DOHH2 (cell line): ENCODE measurements at regions not wholly inside any gene's neighbourhood (a gene's known extent, or its start where the extent isn't known, plus 50 kb on each side); places are given as distances from the start of the nearest gene placed in this dataset.
"Not testable (repeated sequence)": the region's sequence is repeated elsewhere in the genome, so short reads cannot be mapped to it uniquely, and the experiment has no call there.

Experiments
- H3F3A ChIP-seq: fragments of 200-600 bp; sonication (generic), shearing (Covaris generic); 2 replicates; pipeline ENCODE4 v1.6.0; 2016; ENCODE audit warnings: antibody characterized with exemption, mild to moderate bottlenecking; ENCODE audit not compliant: control insufficient read depth, insufficient read depth
- H3K27ac ChIP-seq: fragments of 200-600 bp; sonication (generic); 2 replicates; pipeline ENCODE4 v1.5.1; 2014; ENCODE audit warnings: low read depth, mild to moderate bottlenecking, low read length, moderate library complexity
- H3K27me3 ChIP-seq: fragments of 200-600 bp; sonication (generic); 2 replicates; pipeline ENCODE4 v1.6.1; 2014; ENCODE audit warnings: mild to moderate bottlenecking, low read length, mixed read lengths; ENCODE audit not compliant: control insufficient read depth
- H3K36me3 ChIP-seq: fragments of 200-600 bp; sonication (generic); 2 replicates; pipeline ENCODE4 v1.6.1; 2014; ENCODE audit warnings: mild to moderate bottlenecking, low read length, moderate library complexity, mixed read lengths; ENCODE audit not compliant: control insufficient read depth
- H3K4me1 ChIP-seq: fragments of 200-600 bp; sonication (generic); 2 replicates; pipeline ENCODE4 v1.6.1; 2014; ENCODE audit warnings: mild to moderate bottlenecking, low read length, mixed read lengths; ENCODE audit not compliant: control insufficient read depth
- H3K4me2 ChIP-seq: fragments of 200-600 bp; sonication (generic); 2 replicates; pipeline ENCODE4 v1.6.0; 2014; ENCODE audit warnings: mild to moderate bottlenecking, low read length, moderate library complexity
- H3K4me3 ChIP-seq: fragments of 200-600 bp; sonication (generic); 2 replicates; pipeline ENCODE4 v1.5.1; 2014; ENCODE audit warnings: mild to moderate bottlenecking, low read length, mixed read lengths
- H3K79me2 ChIP-seq: fragments of 200-600 bp; sonication (generic); 2 replicates; pipeline ENCODE4 v1.6.1; 2014; ENCODE audit warnings: mild to moderate bottlenecking, low read length, mixed read lengths; ENCODE audit not compliant: control insufficient read depth
- H3K9me2 ChIP-seq: fragments of 200-600 bp; sonication (generic); replicated peaks from 2 replicates; pipeline ENCODE4 v1.6.1; 2014; ENCODE audit warnings: mild to moderate bottlenecking, low read length, mixed read lengths; ENCODE audit not compliant: control insufficient read depth
- H3K9me3 ChIP-seq: fragments of 200-600 bp; sonication (generic); 2 replicates; pipeline ENCODE4 v1.6.1; 2014; ENCODE audit warnings: antibody characterized with exemption, low read length, mixed read lengths; ENCODE audit not compliant: control insufficient read depth, insufficient read depth
- H4K20me1 ChIP-seq: fragments of 200-600 bp; sonication (generic); 2 replicates; pipeline ENCODE4 v1.6.0; 2014; ENCODE audit warnings: low read depth, mild to moderate bottlenecking, antibody characterized with exemption, low read length, moderate library complexity; ENCODE audit not compliant: control insufficient read depth, insufficient read depth
- EZH2phosphoT487 ChIP-seq: fragments of 200-600 bp; sonication (generic); IDR thresholded peaks from 2 replicates; pipeline ENCODE4 v1.6.1; 2017; ENCODE audit warnings: borderline replicate concordance, mild to moderate bottlenecking, antibody characterized with exemption, low read length, moderate library complexity, mixed read lengths
- TF ChIP-seq, protein P1 (sequence below): fragments of 200-600 bp; sonication (generic); IDR thresholded peaks from one replicate; pipeline ENCODE4 v1.5.1; 2014; ENCODE audit warnings: antibody characterized with exemption, mild to moderate bottlenecking, low read depth, low read length; ENCODE audit not compliant: poor library complexity, severe bottlenecking

- H3F3A ChIP-seq: no peaks in the 10 kb centered on the region
- H3K27ac ChIP-seq: no peak overlapping the region
- H3K36me3 ChIP-seq: no peaks in the 10 kb centered on the region
- no peaks in the 10 kb centered on the region for H3K9me2 ChIP-seq
- no peak overlapping the region for H3K4me2 ChIP-seq
- no peaks in the 10 kb centered on the region for H3K27me3 ChIP-seq
- H3K79me2 ChIP-seq: no peaks in the 10 kb centered on the region
- TF ChIP-seq, protein P1, sequence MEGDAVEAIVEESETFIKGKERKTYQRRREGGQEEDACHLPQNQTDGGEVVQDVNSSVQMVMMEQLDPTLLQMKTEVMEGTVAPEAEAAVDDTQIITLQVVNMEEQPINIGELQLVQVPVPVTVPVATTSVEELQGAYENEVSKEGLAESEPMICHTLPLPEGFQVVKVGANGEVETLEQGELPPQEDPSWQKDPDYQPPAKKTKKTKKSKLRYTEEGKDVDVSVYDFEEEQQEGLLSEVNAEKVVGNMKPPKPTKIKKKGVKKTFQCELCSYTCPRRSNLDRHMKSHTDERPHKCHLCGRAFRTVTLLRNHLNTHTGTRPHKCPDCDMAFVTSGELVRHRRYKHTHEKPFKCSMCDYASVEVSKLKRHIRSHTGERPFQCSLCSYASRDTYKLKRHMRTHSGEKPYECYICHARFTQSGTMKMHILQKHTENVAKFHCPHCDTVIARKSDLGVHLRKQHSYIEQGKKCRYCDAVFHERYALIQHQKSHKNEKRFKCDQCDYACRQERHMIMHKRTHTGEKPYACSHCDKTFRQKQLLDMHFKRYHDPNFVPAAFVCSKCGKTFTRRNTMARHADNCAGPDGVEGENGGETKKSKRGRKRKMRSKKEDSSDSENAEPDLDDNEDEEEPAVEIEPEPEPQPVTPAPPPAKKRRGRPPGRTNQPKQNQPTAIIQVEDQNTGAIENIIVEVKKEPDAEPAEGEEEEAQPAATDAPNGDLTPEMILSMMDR: no peak
- TF ChIP-seq EZH2phosphoT487: no peak
- H3K4me3 ChIP-seq: no peak overlapping the region
- H4K20me1 ChIP-seq: no peaks in the 10 kb centered on the region
- H3K9me3 ChIP-seq: no peaks in the 10 kb centered on the region
- no peaks in the 10 kb centered on the region for H3K4me1 ChIP-seq
These were observed 120.1 kb downstream of the LRRN1 start for GRCh38 chr3:3919316-3919715.

DNA sequence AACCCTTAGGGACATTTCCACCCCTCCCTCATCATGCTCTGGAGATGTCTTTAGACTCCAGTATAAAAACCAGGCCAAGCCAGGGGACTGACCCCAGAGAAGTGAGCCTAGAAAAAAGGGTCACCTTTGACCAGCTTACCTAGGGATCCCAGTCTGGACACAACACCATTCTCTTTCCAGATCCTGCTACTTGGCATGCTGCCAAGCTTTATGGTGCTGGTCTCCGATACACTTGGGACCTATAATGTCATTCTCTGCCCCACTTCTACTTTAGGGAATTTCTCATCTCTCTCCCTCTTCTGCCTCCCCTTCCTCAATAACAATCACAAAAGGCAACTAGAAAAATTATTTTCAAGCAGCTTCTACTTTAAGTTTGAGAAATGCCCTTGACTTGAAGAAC is 124.4 kb downstream of the LRRN1 start:
- Histone ChIP-seq H3K36me3 (no peaks in the 10 kb centered on the region), H3K27ac (no peak overlapping the region), H3K4me3 (no peak overlapping the region), H3K4me1 (no peaks in the 10 kb centered on the region), H3K79me2 (no peaks in the 10 kb centered on the region), H3F3A (no peaks in the 10 kb centered on the region), H3K27me3 (no peaks in the 10 kb centered on the region), H4K20me1 (no peaks in the 10 kb centered on the region), H3K9me3 (no peaks in the 10 kb centered on the region), H3K9me2 (no peaks in the 10 kb centered on the region), H3K4me2 (no peak overlapping the region)
- no peak for TF ChIP-seq EZH2phosphoT487
- TF ChIP-seq, protein P1: no peak

DNA sequence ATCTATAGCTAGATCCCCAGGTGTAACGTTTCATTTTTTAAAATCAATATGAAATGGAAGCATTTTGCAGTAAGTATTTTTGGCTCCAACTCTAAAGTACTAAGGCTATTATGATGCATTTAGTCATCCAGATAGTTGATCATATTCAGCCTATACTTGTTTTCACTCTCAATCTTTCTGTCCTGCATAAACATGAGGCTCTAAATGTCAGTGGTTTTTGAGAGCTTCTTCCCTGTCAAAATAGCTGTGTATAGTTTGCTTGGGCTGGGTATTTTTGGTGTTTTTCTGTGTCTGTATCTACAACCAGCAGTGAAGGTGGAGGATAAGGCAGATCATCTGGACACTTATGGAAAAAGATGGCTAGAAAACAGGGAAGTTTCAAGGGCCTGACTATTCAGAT is 128.0 kb downstream of the LRRN1 start:
- TF ChIP-seq, protein P1: no peak
- TF ChIP-seq EZH2phosphoT487: no peak
- H3K4me3 ChIP-seq: no peak overlapping the region

DNA sequence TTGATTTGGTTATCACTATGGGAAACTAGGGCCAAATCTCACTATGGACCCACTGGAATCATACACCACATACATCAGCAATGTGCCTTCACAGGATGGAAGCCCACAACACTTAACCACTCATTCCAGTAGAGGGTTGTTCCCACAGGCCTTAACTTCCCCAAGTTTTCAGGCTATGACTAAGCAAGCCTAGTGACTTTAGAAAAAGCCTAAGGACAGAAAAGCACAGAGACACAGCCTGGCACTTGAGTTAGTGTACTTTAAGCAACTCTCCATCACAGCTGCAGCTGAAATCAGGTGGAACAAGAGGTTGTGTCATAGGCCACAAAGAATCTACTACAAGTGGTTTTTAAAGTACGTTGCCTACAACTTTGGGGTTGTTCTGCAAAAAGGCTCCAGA is 128.7 kb downstream of the LRRN1 start:
- H3K9me2 ChIP-seq: no peaks in the 10 kb centered on the region

More for the DNA sequence above, 128.0 kb downstream of the LRRN1 start:
- no peaks in the 10 kb centered on the region for H3K9me2 ChIP-seq
- no peaks in the 10 kb centered on the region for H3K27me3 ChIP-seq
- H3K4me2 ChIP-seq: no peak overlapping the region
- H4K20me1 ChIP-seq: no peaks in the 10 kb centered on the region
- no peaks in the 10 kb centered on the region for H3K4me1 ChIP-seq
- no peaks in the 10 kb centered on the region for H3F3A ChIP-seq
- H3K27ac ChIP-seq: no peak overlapping the region
- H3K36me3 ChIP-seq: no peaks in the 10 kb centered on the region
- no peaks in the 10 kb centered on the region for H3K9me3 ChIP-seq
- no peaks in the 10 kb centered on the region for H3K79me2 ChIP-seq

DNA sequence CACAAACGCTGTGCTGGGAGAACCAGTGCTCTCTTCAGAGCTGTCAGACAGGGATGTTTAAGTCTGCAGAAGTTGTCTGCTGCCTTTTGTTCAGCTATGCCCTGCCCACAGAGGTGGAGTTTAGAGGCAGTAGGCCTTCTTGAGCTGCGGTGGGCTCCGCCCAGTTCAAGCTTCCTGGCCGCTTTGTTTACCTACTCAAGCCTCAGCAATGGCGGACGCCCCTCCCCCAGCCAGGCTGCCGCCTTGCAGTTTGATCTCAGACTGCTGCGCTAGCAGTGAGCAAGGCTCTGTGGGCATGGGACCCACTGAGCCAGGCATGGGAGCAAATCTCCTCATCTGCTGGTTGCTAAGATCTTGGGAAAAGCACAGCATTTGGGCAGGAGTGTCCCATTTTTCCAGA is 142.1 kb downstream of the LRRN1 start:
- H3K9me3 ChIP-seq, H3K4me1 ChIP-seq, H3K79me2 ChIP-seq, H3K36me3 ChIP-seq, H3F3A ChIP-seq, H3K4me2 ChIP-seq, H3K4me3 ChIP-seq, H4K20me1 ChIP-seq, H3K27me3 ChIP-seq, H3K9me2 ChIP-seq, H3K27ac ChIP-seq: not testable (repeated sequence)

More for the DNA sequence above, 128.7 kb downstream of the LRRN1 start:
- Histone ChIP-seq H3K36me3 (no peaks in the 10 kb centered on the region), H3K27me3 (no peaks in the 10 kb centered on the region), H3F3A (no peaks in the 10 kb centered on the region), H3K27ac (no peak overlapping the region), H4K20me1 (no peaks in the 10 kb centered on the region), H3K4me3 (no peak overlapping the region), H3K9me3 (no peaks in the 10 kb centered on the region), H3K4me2 (no peak overlapping the region), H3K4me1 (no peaks in the 10 kb centered on the region), H3K79me2 (no peaks in the 10 kb centered on the region)
- TF ChIP-seq EZH2phosphoT487: no peak
- TF ChIP-seq, protein P1: no peak
